Keratinocyte (primary cell): ENCODE measurements at regions not wholly inside any gene's neighbourhood (a gene's known extent, or its start where the extent isn't known, plus 50 kb on each side); places are given as distances from the start of the nearest gene placed in this dataset.

Source experiments
- DNase-seq: peaks from one replicate; pipeline ENCODE4 v3.0.0-alpha.2; 2011; ENCODE audit warnings: low read depth, missing footprints, low spot score
- FAIRE-seq: peaks from 2 replicates; lab custom pipeline; 2011; peaks lifted over from hg19 to GRCh38; lab: Jason Lieb, UNC
- H2AFZ ChIP-seq: 2 replicates; pipeline ENCODE4 v1.6.0; 2012; ENCODE audit warnings: low read length, control low read depth, inconsistent platforms; ENCODE audit not compliant: control insufficient read depth
- H3K27ac ChIP-seq: 2 replicates; pipeline ENCODE4 v1.5.1; 2011; ENCODE audit warnings: low read length; ENCODE audit not compliant: control insufficient read depth, insufficient read depth
- H3K27me3 ChIP-seq: 3 replicates; pipeline ENCODE4 v1.6.0; 2011; ENCODE audit warnings: low read length; ENCODE audit not compliant: control insufficient read depth, insufficient read depth; ENCODE audit errors: extremely low read depth
- H3K36me3 ChIP-seq, 2 experiments: 2 replicates in 1 of 2; 3 replicates in 1 of 2; pipeline ENCODE4 v1.5.1; 2011; ENCODE audit warnings: low read length in 2 of 2, mild to moderate bottlenecking in 1 of 2; ENCODE audit not compliant: control insufficient read depth in 2 of 2, insufficient read depth in 2 of 2; ENCODE audit errors: extremely low read depth in 1 of 2
- H3K4me1 ChIP-seq: 3 replicates; pipeline ENCODE4 v1.5.1; 2011; ENCODE audit warnings: low read length; ENCODE audit not compliant: control insufficient read depth, insufficient read depth; ENCODE audit errors: extremely low read depth
- H3K4me2 ChIP-seq: 3 replicates; pipeline ENCODE4 v1.6.0; 2011; ENCODE audit warnings: low read depth, low read length; ENCODE audit not compliant: control insufficient read depth, insufficient read depth; ENCODE audit errors: extremely low read depth
- H3K4me3 ChIP-seq, 3 experiments: fragments of 200-600 bp in 1 of 3; sonication (generic) in 1 of 3; 2 replicates in 2 of 3; 3 replicates in 1 of 3; pipeline ENCODE4 v1.5.1; 2011 to 2016; ENCODE audit warnings: low read length in 3 of 3, mild to moderate bottlenecking in 3 of 3, control low read depth in 2 of 3, inconsistent platforms in 1 of 3, low read depth in 1 of 3, mixed read lengths in 1 of 3, mixed run types in 1 of 3, moderate library complexity in 1 of 3; ENCODE audit not compliant: control insufficient read depth in 2 of 3, insufficient read depth in 2 of 3; ENCODE audit errors: extremely low read depth in 1 of 3
- H3K79me2 ChIP-seq: 2 replicates; pipeline ENCODE4 v1.6.0; 2012; ENCODE audit warnings: low read length; ENCODE audit not compliant: control insufficient read depth, insufficient read depth
- H3K9ac ChIP-seq: 3 replicates; pipeline ENCODE4 v1.6.0; 2011; ENCODE audit warnings: low read length; ENCODE audit not compliant: control insufficient read depth, insufficient read depth; ENCODE audit errors: extremely low read depth
- H3K9me1 ChIP-seq: 3 replicates; pipeline ENCODE4 v1.6.0; 2011; ENCODE audit warnings: low read length; ENCODE audit not compliant: control insufficient read depth, insufficient read depth; ENCODE audit errors: extremely low read depth
- H3K9me3 ChIP-seq: 2 replicates; pipeline ENCODE4 v1.5.1; 2012; ENCODE audit warnings: low read depth, low read length; ENCODE audit not compliant: control insufficient read depth
- H4K20me1 ChIP-seq: 3 replicates; pipeline ENCODE4 v1.6.0; 2011; ENCODE audit warnings: low read length; ENCODE audit not compliant: control insufficient read depth, insufficient read depth; ENCODE audit errors: extremely low read depth
- CTCF ChIP-seq, 3 experiments: IDR thresholded peaks in 1 of 3; conservative IDR thresholded peaks in 1 of 3; optimal IDR thresholded peaks in 1 of 3; 2 replicates in 2 of 3; 3 replicates in 1 of 3; pipeline versions ENCODE3 to v1.5.1; 2011; ENCODE audit warnings: low read length in 3 of 3, mild to moderate bottlenecking in 3 of 3, moderate library complexity in 2 of 3, control low read depth in 1 of 3, inconsistent platforms in 1 of 3; ENCODE audit not compliant: insufficient read depth in 2 of 3; ENCODE audit errors: extremely low read depth in 1 of 3
- EZH2 ChIP-seq: IDR thresholded peaks from one replicate; pipeline ENCODE4 v1.6.1; 2012; ENCODE audit warnings: inconsistent platforms, mild to moderate bottlenecking, low read length, moderate library complexity
- dilution Hi-C: fragments of 300-500 bp; cut with MboI; formaldehyde crosslinking; loops from one replicate; pipeline ENCODE4 v1.7.0; 2020; ENCODE audit warnings: low sequenced_read_pairs; ENCODE audit not compliant: extremely low pct_ligation_motif_present

- H3K9ac ChIP-seq, result no peak overlapping the region
- no peak overlapping the region for H3K4me2 ChIP-seq
- no peak overlapping the region for H3K4me3 ChIP-seq
- no peaks in the 10 kb centered on the region for H3K9me1 ChIP-seq
- dilution Hi-C loops, result no loop called here
- H3K9me3 ChIP-seq, result no peaks in the 10 kb centered on the region
- no peaks in the 10 kb centered on the region for H3K27me3 ChIP-seq
- H3K27ac ChIP-seq, result no peak overlapping the region
- TF ChIP-seq EZH2 (no peak), CTCF (optimal IDR thresholded peaks at IDR 0.05 in 1 of 3, IDR thresholded peaks at IDR 0.05 in 1 of 3, conservative IDR thresholded peaks at IDR 0.05 in 1 of 3; ENCODE audit: extremely low read depth in 1 of 3, insufficient read depth in 2 of 3, low read length in 3 of 3) (no peak)
- no peaks in the 10 kb centered on the region for H3K36me3 ChIP-seq
- no peaks in the 10 kb centered on the region for H3K4me1 ChIP-seq
- no peaks in the 10 kb centered on the region for H3K79me2 ChIP-seq
- H4K20me1 ChIP-seq, result no peaks in the 10 kb centered on the region
- no peak for FAIRE-seq
- no peak overlapping the region for H2AFZ ChIP-seq
- DNase-seq, result no peak
Observed at GRCh38 chr5:130964231-130965202, 200.5 kb downstream of the HINT1 start.

GRCh38 chr5:130963798-130964197, 201.3 kb downstream of the HINT1 start:
- DNase-seq (no peak), FAIRE-seq (no peak)
- no peaks in the 10 kb centered on the region for H3K9me1 ChIP-seq
- H3K9me3 ChIP-seq, result no peaks in the 10 kb centered on the region
- H3K4me1 ChIP-seq, result no peaks in the 10 kb centered on the region
- no peaks in the 10 kb centered on the region for H4K20me1 ChIP-seq
- H3K79me2 ChIP-seq, result no peaks in the 10 kb centered on the region
- no peaks in the 10 kb centered on the region for H3K36me3 ChIP-seq
- no peak overlapping the region for H3K27ac ChIP-seq
- H2AFZ ChIP-seq, result no peak overlapping the region
- H3K9ac ChIP-seq, result no peak overlapping the region
- dilution Hi-C loops, result no loop called here
- no peak overlapping the region for H3K4me2 ChIP-seq
- H3K4me3 ChIP-seq, result no peak overlapping the region
- no peaks in the 10 kb centered on the region for H3K27me3 ChIP-seq
- no peak for TF ChIP-seq CTCF (optimal IDR thresholded peaks at IDR 0.05 in 1 of 3, IDR thresholded peaks at IDR 0.05 in 1 of 3, conservative IDR thresholded peaks at IDR 0.05 in 1 of 3; ENCODE audit: extremely low read depth in 1 of 3, insufficient read depth in 2 of 3, low read length in 3 of 3)
- no peak for TF ChIP-seq EZH2
